Right atrium auricular region (tissue), 2 donors: ENCODE measurements at regions not wholly inside any gene's neighbourhood (a gene's known extent, or its start where the extent isn't known, plus 50 kb on each side); places are given as distances from the start of the nearest gene placed in this dataset.

Experiments
- DNase-seq: peaks from one replicate; pipeline ENCODE4 v3.0.0-alpha.2; 2019; ENCODE audit warnings: low spot score
- H3K27ac ChIP-seq, 2 donors: fragments of 200-600 bp; sonication (generic); 1 replicate in 1 of 2; 2 replicates in 1 of 2; pipeline ENCODE4 v1.5.1; 2016 to 2019
- H3K27me3 ChIP-seq, 2 donors: fragments of 200-600 bp; sonication (generic); one replicate each; pipeline versions ENCODE4 v1.5.1 to v1.6.0; 2017 to 2019
- H3K36me3 ChIP-seq: fragments of 200-600 bp; sonication (generic); one replicate; pipeline ENCODE4 v1.5.1; 2016
- H3K4me1 ChIP-seq, 2 donors: fragments of 200-600 bp; sonication (generic); one replicate each; pipeline versions ENCODE4 v1.5.1 to v1.6.0; 2017 to 2019
- H3K4me3 ChIP-seq, 2 donors: fragments of 200-600 bp; sonication (generic); 1 replicate in 1 of 2; 2 replicates in 1 of 2; pipeline ENCODE4 v1.5.1; 2017 to 2019; ENCODE audit warnings: mild to moderate bottlenecking in 1 of 2, moderate library complexity in 1 of 2
- H3K9me3 ChIP-seq, 2 donors: fragments of 200-600 bp; sonication (generic); one replicate each; pipeline ENCODE4 v1.5.1; 2019
- TF ChIP-seq, protein P1 (sequence below), 2 donors: fragments of 200-600 bp; sonication (generic); IDR thresholded peaks; one replicate each; pipeline ENCODE4 v1.5.1; 2019; ENCODE audit warnings: antibody characterized with exemption in 2 of 2

DNA sequence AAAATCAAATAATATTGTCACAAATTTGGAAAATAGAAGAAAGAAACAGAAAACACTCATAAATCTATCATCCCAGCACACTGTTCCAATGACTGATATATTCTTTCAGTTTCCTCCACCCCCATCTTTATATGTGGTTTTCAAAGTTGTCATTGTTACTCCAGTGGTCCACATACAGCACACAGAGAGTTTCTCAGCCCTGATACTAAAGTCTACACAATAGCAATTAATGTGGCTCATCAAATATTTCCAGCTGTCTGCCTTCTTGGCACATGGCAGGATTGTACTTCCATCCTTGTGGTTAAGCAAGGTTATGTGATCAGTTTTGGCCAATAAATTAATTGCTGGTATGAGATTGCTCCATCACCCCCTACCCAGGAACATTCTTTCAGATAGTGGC lies 221.7 kb downstream of the PDCD6IP start:
- Histone ChIP-seq H3K27ac (no peak overlapping the region), H3K9me3 (no peaks in the 10 kb centered on the region), H3K4me1 (no peaks in the 10 kb centered on the region), H3K36me3 (no peaks in the 10 kb centered on the region), H3K27me3 (peaks cover 0 to 4% of the 10 kb centered on the region in 2 donors), H3K4me3 (no peak overlapping the region)
- TF ChIP-seq, protein P1, sequence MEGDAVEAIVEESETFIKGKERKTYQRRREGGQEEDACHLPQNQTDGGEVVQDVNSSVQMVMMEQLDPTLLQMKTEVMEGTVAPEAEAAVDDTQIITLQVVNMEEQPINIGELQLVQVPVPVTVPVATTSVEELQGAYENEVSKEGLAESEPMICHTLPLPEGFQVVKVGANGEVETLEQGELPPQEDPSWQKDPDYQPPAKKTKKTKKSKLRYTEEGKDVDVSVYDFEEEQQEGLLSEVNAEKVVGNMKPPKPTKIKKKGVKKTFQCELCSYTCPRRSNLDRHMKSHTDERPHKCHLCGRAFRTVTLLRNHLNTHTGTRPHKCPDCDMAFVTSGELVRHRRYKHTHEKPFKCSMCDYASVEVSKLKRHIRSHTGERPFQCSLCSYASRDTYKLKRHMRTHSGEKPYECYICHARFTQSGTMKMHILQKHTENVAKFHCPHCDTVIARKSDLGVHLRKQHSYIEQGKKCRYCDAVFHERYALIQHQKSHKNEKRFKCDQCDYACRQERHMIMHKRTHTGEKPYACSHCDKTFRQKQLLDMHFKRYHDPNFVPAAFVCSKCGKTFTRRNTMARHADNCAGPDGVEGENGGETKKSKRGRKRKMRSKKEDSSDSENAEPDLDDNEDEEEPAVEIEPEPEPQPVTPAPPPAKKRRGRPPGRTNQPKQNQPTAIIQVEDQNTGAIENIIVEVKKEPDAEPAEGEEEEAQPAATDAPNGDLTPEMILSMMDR (IDR thresholded peaks at IDR 0.05): no peak
- DNase-seq: no peak

DNA sequence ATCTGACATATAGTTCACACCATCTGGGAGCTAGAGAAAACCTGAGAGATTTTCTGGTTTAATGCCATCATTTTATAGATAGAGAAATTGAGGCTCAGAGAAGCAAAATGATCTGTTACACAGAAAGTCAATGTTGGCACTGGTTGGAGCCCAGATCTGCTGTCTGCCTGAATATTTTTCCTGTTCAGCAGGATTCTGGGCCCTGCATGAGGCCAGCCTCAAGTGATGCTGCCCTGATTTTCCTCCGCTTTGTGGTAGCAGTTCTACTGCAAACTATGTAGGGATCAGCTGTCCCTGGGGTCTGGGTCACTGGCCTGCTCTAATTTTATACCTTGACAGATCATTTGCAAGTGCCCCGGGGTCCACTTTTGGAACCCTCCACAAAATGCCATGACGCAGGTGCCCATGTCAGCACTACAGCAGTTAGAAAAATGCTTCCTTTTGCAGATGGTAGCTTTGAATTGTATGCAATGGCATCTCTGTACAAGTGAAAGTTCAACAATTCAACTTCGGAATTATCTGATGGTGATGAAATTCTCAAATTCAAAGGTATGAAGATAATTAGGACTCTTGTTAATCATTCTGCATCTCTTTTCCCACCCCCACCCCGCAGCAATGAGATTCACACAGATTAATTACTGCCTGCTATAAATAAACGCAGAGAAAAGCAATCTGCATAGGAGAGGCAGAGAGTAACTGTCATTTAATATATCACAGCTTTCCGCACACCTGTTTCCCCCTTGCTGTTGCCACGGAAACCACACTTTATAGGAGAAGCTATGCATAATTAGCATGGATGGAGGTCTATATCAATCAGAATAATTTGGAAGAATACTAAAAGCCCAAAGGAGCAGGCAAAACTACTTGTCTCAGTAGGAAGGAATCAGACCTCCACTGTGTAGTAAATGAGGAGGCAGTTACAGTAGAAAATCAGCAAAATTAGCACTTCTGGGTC lies 222.6 kb downstream of the PDCD6IP start:
- peaks cover 0 to 4% of the 10 kb centered on the region in 2 donors for H3K27me3 ChIP-seq
- H3K4me1 ChIP-seq: no peaks in the 10 kb centered on the region
- no peaks in the 10 kb centered on the region for H3K9me3 ChIP-seq
- no peaks in the 10 kb centered on the region for H3K36me3 ChIP-seq
- H3K4me3 ChIP-seq: no peak overlapping the region
- TF ChIP-seq, protein P1 (IDR thresholded peaks at IDR 0.05): no peak
- no peak overlapping the region for H3K27ac ChIP-seq
- DNase-seq: no peak

DNA sequence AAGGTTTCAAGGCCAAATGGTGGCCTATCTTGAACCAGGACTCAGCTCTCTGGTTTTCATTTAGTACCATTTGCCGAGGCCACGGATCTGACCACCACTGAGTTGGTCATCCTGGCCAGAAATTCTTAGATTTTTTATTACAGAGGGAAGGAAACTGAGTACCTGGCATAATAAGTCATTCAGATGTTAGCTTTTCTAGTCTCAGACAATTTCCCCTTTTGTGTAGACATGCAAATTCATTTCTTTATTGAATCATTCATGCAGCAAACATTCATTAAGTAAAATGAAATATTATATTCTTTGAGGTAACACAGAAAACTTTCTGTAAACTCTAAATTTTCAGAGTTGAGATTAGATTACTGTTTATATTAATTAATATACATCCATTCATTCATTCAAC lies 223.7 kb downstream of the PDCD6IP start:
- Histone ChIP-seq H3K36me3 (no peaks in the 10 kb centered on the region), H3K4me3 (no peak overlapping the region), H3K27me3 (no peaks in the 10 kb centered on the region), H3K4me1 (no peaks in the 10 kb centered on the region), H3K27ac (no peak overlapping the region), H3K9me3 (no peaks in the 10 kb centered on the region)
- DNase-seq: no peak
- TF ChIP-seq, protein P1 (IDR thresholded peaks at IDR 0.05): no peak

DNA sequence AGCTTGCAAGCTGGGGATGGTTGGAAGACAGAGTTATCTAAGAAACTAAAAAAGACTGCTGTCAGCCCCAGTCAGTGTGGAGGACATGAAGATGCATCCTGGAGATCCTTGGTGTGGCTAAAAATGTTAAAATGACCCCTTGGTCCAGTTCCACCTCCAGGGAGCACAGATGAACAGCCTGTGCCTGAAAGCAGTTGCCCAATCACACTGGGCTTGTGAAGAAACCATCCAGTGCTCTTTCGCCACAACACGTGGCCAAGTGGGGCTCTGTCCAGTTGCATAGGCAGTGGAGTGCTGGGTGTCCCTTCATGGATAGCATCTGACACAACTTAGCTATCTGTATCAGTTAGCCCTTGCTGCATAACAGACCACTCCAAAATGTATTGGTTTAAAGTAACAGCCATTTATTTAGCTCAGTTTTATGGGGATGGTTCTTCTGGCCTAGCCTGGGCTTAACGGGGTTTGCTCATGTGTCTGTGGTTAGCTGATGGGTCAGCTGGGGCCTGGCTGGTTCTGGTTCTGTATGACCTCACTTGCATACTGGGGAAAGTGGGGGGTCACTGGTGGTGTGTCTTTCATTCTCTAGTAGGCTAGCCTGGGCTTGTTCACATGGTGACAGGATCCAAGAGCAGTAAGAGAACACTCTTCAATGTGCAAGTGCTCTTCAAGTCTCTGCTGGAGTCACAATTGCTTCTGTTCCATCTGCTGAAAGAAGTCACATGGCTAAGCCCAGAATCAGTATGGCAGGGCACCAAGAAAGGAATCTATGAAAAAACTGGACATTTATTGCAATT lies 226.2 kb downstream of the PDCD6IP start:
- Histone ChIP-seq H3K36me3 (no peaks in the 10 kb centered on the region), H3K27ac (no peak overlapping the region), H3K27me3 (no peaks in the 10 kb centered on the region), H3K4me3 (no peak overlapping the region), H3K4me1 (no peaks in the 10 kb centered on the region), H3K9me3 (no peaks in the 10 kb centered on the region)
- TF ChIP-seq, protein P1 (IDR thresholded peaks at IDR 0.05): no peak
- no peak for DNase-seq

DNA sequence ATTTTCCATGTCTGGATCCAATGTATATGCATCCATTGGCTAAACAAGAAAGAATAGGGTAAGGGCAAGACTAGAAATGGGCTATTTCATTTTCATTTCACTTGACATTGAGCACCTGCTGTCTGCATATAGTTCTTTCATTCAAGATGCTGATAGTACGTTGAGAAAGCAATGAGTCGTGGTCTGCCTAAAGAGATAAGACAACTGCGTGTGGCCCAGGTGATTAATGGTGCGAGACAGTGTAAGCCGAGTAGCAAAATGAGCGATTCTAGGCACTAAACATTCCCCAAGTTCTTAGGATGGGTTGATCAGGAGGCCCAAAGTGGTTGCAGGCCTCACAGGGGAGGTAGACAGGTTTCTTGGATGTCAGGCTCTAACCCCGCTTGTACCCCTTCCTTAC lies 235.4 kb downstream of the PDCD6IP start:
- no peak for DNase-seq
- TF ChIP-seq, protein P1 (IDR thresholded peaks at IDR 0.05): no peak

More for the DNA sequence above, 235.4 kb downstream of the PDCD6IP start:
- Histone ChIP-seq H3K36me3 (no peaks in the 10 kb centered on the region), H3K9me3 (no peaks in the 10 kb centered on the region), H3K4me3 (no peak overlapping the region), H3K27ac (no peak overlapping the region), H3K27me3 (no peaks in the 10 kb centered on the region), H3K4me1 (no peaks in the 10 kb centered on the region)
